HL-60 (cell line): ENCODE measurements at regions not wholly inside any gene's neighbourhood (a gene's known extent, or its start where the extent isn't known, plus 50 kb on each side); places are given as distances from the start of the nearest gene placed in this dataset.

ENCODE experiments used
- GABPA ChIP-seq: IDR thresholded peaks from 2 replicates; pipeline ENCODE4 v1.6.1; 2012; ENCODE audit warnings: low read depth
- POLR2AphosphoS5 ChIP-seq: IDR thresholded peaks from 2 replicates; pipeline ENCODE4 v1.6.1; 2012; ENCODE audit warnings: low read depth
- TF ChIP-seq, protein P1 (sequence below): IDR thresholded peaks from one replicate; pipeline ENCODE4 v1.5.1; 2011; ENCODE audit warnings: low read length, control low read depth, inconsistent platforms; ENCODE audit not compliant: insufficient read depth
- TF ChIP-seq, protein P2 (sequence below): IDR thresholded peaks from 2 replicates; pipeline ENCODE4 v1.6.1; 2012; ENCODE audit warnings: low read depth; ENCODE audit not compliant: insufficient replicate concordance

DNA sequence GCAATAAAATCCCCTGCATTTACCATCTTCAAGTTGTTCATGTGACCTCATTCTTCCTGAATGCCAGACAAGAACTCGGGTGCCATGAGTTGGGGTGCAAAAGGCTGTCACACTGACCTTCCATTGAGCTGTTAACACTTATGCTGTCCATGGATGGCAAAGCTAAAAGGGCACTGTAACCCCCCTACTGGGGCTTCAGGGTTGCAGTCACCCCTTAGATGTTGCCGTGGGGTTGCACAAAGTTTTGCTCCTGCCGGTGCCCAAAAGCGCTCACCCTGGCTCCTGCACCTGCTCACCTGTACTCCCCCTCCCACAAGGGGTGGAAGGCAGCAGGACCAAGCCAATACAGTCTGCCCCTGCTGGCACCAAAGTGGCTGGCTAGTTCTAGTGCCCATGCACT, 208.2 kb downstream of the RHOU start:
- TF ChIP-seq, protein P1, sequence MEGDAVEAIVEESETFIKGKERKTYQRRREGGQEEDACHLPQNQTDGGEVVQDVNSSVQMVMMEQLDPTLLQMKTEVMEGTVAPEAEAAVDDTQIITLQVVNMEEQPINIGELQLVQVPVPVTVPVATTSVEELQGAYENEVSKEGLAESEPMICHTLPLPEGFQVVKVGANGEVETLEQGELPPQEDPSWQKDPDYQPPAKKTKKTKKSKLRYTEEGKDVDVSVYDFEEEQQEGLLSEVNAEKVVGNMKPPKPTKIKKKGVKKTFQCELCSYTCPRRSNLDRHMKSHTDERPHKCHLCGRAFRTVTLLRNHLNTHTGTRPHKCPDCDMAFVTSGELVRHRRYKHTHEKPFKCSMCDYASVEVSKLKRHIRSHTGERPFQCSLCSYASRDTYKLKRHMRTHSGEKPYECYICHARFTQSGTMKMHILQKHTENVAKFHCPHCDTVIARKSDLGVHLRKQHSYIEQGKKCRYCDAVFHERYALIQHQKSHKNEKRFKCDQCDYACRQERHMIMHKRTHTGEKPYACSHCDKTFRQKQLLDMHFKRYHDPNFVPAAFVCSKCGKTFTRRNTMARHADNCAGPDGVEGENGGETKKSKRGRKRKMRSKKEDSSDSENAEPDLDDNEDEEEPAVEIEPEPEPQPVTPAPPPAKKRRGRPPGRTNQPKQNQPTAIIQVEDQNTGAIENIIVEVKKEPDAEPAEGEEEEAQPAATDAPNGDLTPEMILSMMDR: no peak
- TF ChIP-seq, protein P2, sequence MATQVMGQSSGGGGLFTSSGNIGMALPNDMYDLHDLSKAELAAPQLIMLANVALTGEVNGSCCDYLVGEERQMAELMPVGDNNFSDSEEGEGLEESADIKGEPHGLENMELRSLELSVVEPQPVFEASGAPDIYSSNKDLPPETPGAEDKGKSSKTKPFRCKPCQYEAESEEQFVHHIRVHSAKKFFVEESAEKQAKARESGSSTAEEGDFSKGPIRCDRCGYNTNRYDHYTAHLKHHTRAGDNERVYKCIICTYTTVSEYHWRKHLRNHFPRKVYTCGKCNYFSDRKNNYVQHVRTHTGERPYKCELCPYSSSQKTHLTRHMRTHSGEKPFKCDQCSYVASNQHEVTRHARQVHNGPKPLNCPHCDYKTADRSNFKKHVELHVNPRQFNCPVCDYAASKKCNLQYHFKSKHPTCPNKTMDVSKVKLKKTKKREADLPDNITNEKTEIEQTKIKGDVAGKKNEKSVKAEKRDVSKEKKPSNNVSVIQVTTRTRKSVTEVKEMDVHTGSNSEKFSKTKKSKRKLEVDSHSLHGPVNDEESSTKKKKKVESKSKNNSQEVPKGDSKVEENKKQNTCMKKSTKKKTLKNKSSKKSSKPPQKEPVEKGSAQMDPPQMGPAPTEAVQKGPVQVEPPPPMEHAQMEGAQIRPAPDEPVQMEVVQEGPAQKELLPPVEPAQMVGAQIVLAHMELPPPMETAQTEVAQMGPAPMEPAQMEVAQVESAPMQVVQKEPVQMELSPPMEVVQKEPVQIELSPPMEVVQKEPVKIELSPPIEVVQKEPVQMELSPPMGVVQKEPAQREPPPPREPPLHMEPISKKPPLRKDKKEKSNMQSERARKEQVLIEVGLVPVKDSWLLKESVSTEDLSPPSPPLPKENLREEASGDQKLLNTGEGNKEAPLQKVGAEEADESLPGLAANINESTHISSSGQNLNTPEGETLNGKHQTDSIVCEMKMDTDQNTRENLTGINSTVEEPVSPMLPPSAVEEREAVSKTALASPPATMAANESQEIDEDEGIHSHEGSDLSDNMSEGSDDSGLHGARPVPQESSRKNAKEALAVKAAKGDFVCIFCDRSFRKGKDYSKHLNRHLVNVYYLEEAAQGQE: no peak
- TF ChIP-seq POLR2AphosphoS5 (no peak), GABPA (no peak)
